SHP77 treated with DMSO at 0.1 percent for 48 hours (cell line): ENCODE measurements at regions not wholly inside any gene's neighbourhood (a gene's known extent, or its start where the extent isn't known, plus 50 kb on each side); places are given as distances from the start of the nearest gene placed in this dataset.

Experiments
- DNase-seq: peaks from one replicate; lab custom pipeline; 2025; lab: John Stamatoyannopoulos, UW

- no peak for DNase-seq
Observed at GRCh38 chr1:79129914-79130313, 123.4 kb upstream of the ADGRL4 start.

DNA sequence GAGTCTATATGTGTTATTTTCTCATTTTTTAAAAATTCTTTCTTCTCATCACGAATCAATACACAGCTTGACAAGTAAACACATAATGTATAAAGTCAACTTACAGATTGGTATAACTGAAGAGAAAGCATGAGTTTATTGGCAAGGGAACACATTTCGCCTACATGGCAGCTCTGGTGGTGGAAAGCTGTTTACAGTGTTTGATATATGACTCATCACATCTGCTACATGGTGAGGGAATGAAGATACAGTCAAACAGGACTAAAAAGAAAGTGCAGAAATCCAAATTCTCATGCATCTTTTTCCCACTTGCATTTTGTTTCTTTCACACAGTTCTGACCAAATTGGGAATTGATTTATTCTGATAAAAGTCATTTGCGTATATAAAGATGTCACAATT, 122.2 kb upstream of the ADGRL4 start:
- DNase-seq = no peak

GRCh38 chr1:79124756-79125155, 118.2 kb upstream of the ADGRL4 start:
- DNase-seq = no peak

DNA sequence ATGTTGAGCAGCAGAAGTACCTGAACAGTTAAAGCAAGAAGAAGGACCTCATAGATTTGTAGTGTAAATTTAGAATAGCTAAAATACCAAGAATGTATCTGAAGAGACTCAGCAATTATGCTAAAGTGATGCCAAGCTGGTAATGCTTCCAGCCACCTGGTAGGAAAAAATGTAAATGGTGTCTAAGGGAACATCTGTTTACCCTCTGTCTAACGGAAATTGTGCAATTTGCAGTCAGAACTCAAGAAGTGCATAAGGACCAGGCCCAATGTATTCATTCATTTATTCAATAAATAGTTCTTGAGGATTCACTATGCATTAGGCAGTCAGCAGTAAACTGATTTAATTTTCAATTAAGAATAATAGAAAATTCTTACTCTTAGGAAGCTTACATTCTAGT, 116.0 kb upstream of the ADGRL4 start:
- no peak for DNase-seq

GRCh38 chr1:79117376-79117775, 110.8 kb upstream of the ADGRL4 start:
- no peak for DNase-seq

DNA sequence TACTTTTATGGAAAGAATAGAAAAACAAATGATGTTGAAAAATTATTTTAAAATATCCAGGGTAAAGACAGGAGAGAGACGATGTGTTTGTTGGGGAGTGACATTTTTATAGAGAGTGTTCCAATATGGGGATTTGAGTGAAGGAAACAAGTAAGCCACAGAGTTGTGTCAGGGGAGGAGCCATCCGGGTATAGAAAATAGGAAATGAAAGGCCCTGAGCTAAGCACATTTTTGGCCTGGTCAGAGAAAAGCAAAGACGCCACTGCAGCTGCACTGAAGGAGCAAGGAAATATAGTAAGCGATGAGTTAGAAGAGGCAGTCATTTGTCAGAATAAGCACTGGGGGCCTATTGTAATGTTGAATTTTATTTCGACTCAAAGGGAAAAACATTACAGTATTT, 107.3 kb upstream of the ADGRL4 start:
- DNase-seq = no peak

DNA sequence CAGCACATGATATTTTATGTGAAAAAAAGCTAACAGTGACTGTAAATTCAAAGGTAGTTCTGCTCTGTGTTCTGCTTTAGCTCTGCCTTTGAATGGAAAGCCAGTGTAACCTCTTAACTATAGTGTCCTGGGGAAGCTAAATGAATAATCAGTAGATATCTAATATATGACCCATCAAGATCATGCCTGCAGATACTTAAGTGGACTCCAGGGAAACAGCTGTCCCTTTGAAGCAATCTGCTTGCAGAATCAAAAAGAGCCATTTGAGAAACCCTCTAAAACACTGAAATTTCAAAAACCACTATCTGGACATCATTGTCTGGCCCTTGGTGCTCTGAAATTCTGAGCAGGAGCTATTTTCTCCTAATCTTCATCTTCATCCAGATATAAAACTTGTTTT, 104.2 kb upstream of the ADGRL4 start:
- no peak for DNase-seq

DNA sequence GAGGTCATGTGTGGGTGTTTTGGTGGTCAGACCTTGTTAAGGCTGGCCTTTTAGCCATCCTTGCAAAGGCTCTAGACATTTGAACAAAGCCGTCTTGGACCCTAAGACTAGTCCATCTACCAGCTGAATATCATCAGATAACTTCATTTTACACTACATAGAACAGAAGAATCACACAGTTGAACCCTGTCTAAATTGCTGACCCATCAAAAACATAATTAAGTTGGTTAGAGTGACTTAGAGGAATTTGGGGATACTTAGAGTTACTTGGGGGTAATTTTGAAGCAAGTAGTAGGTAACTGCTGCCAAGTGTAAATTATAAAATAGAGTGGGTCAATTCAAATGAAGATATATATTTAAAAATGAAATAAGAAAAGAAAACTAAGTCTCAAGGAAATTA, 102.9 kb upstream of the ADGRL4 start:
- no peak for DNase-seq

DNA sequence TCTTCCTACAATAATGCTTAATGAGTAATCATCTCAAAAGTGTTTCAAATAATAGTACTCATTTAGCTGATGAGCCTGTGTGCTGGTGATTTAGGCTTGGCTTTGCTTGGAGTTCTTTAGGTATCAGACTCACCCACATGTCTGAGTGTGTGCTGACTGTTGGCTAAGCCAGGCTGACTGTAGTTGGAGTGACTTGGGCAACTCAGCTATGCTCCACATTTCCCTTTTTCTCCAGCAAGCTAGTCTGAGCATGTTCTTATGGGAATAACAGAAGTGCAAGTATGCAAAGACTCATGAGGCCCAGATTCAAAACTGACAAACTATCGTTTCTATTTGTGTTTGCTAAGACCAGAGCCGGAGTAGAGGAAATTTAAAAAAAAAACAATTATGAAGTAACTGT, 99.0 kb upstream of the ADGRL4 start:
- no peak for DNase-seq

DNA sequence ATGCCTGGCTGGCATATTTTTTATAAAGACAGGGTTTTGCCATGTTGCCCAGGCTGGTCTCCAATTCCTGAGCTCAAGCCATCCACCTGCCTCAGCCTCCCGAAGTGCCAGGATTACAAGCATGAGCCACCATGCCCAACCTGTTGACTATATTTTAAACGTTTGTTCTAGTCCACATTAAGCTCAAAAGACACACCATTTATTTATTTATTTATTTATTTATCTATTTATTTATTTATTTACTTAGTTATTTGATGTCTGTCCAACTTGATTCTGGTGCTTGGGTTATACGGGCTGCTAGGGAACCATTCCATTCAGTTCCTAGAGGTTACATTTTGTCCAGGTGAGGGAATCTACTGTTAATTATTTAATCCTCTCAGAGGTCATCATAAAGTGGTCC, 98.1 kb upstream of the ADGRL4 start:
- DNase-seq = no peak

GRCh38 chr1:79100385-79100784, 93.9 kb upstream of the ADGRL4 start:
- DNase-seq = no peak

GRCh38 chr1:79090985-79091384, 84.5 kb upstream of the ADGRL4 start:
- DNase-seq = no peak

DNA sequence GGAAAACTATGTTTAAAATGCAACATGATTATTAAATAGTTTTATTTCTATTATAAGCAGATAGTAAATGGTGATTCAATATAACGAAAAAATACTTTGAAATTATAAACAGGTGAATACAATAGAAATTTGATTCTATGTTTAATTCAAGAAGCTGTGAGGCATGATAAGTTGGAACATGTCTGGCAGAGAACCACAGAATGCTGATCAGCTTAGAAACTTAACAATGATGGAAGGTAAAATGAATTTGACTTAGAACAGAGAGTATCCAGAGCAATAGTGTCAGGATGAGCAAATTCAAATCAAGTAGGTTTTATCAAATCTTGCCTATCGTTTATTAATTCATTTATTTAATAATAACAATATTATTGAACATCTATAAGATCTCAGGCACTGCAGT, 83.4 kb upstream of the ADGRL4 start:
- no peak for DNase-seq

- DNase-seq = no peak
Observed at GRCh38 chr1:79082233-79082632, 75.7 kb upstream of the ADGRL4 start.

DNA sequence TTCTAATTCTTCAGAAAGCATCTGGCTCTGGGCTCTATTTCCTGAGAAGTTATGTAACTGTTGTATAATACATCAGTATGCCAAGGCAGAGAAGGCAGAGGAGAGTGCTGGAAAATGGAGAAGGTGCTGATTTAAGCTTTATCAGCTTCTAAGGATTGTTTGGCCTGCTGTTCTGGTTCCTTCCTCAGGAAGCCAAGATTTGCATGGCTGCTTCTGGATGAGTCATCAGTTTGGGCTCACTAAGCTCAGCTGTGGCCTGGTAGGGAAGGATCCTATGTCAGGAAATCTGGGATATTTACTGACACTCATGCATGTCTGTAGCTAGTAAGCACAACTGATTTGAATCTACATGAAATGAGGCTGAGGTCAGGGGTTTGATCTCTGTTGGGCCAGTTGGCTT, 73.2 kb upstream of the ADGRL4 start:
- no peak for DNase-seq

- DNase-seq = no peak
Observed at GRCh38 chr1:79074975-79075374, 68.4 kb upstream of the ADGRL4 start.

- DNase-seq = no peak
Observed at GRCh38 chr1:79069828-79070227, 63.3 kb upstream of the ADGRL4 start.

GRCh38 chr1:79059341-79059740, 52.8 kb upstream of the ADGRL4 start:
- DNase-seq = no peak
